ENCODE measurements at regions not wholly inside any gene's neighbourhood (a gene's known extent, or its start where the extent isn't known, plus 50 kb on each side); places are given as distances from the start of the nearest gene placed in this dataset.

DNA sequence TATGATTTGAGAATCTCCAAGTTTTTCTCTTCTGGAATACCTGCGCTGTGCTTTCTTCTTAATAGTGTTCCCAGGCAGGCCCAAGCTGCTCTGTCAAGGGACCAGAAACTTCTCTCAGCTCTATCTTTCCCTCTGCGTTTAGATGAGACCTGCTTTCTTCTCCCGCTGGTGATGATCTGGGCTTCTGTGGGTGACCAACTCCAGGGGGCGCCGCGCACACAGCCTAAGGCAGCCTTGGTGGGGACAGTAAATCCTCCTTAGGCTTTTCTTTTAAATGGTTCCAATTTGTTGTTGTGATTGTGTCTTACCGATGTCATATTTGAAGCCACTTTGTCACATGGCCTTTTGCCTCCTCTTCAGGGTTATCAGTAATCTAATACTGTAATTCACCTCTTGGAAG is 439.4 kb upstream of the KLF12 start:
- WGBS, 2 donors (ENCODE audit: low coverage in 1 of 2), result 82 to 92% methylated on average over 2 to 7 of the region's 7 CpGs
- peaks cover 15% of the 10 kb centered on the region for H3K27me3 ChIP-seq
- in situ Hi-C loops (cut with MboI; ENCODE audit: low pct_ligation_motif_present in 1 of 4, low pct_unique_long_range_greater_than_20kb in 1 of 4, low sequenced_read_pairs in 3 of 4), result no loop called here
- intact Hi-C loops (cut with DNase I; ENCODE audit: low total_unique reads), result loop anchor here (5.0 kb wide), 1 partner anchor 834 kb away; no protein-coding TSS in a partner anchor
- no peak for DNase-seq
- no peaks in the 10 kb centered on the region for H3K36me3 ChIP-seq
- H3K9me3 ChIP-seq, result no peaks in the 10 kb centered on the region
- no peak for TF ChIP-seq EP300 (IDR thresholded peaks at IDR 0.05; ENCODE audit: low read depth)
- no peak for TF ChIP-seq POLR2A (IDR thresholded peaks at IDR 0.05)
- TF ChIP-seq POLR2AphosphoS5 (IDR thresholded peaks at IDR 0.05), result no peak
- no peak for TF ChIP-seq CTCF (IDR thresholded peaks at IDR 0.05)
- peaks cover 0 to 10% (median 5%) of the 10 kb centered on the region in 4 donors for H3K4me1 ChIP-seq
- H3K4me3 ChIP-seq, result no peak overlapping the region
- no peak overlapping the region for H3K27ac ChIP-seq

DNA sequence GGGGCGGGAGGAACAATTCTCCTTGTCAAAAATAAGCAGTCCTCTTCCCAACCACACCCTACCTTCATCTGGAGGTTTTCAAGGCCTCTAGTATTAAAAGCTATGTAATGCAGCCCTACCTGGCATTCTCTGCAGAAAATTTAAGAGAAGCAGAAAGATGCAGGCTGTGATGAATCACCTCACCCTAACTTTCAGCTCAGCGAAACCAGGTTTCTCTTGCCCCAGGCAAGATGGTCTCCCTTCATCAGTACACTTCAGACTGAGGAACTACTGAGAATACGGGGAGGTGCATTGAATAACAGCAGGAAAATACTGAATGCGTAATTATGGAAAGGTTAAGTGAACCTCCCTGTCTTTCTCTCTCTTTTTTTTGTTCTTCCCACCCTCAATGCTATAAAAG is 437.6 kb upstream of the KLF12 start:
- intact Hi-C loops (cut with DNase I; ENCODE audit: low total_unique reads), result loop anchor here (5.0 kb wide), 1 partner anchor 835 kb away; no protein-coding TSS in a partner anchor
- in situ Hi-C loops (cut with MboI; ENCODE audit: low pct_ligation_motif_present in 1 of 4, low pct_unique_long_range_greater_than_20kb in 1 of 4, low sequenced_read_pairs in 3 of 4), result no loop called here
- TF ChIP-seq POLR2A (IDR thresholded peaks at IDR 0.05), result no peak
- no peak for TF ChIP-seq POLR2AphosphoS5 (IDR thresholded peaks at IDR 0.05)
- TF ChIP-seq CTCF (IDR thresholded peaks at IDR 0.05), result no peak
- TF ChIP-seq EP300 (IDR thresholded peaks at IDR 0.05; ENCODE audit: low read depth), result no peak
- Histone ChIP-seq H3K4me1 (peaks cover 0 to 10% (median 5%) of the 10 kb centered on the region in 4 donors), H3K27me3 (peaks cover 15% of the 10 kb centered on the region), H3K4me3 (no peak overlapping the region), H3K9me3 (no peaks in the 10 kb centered on the region), H3K27ac (no peak overlapping the region), H3K36me3 (no peaks in the 10 kb centered on the region)
- 82 to 87% methylated on average over 4 of the region's 4 CpGs for WGBS, 2 donors (ENCODE audit: low coverage in 1 of 2)
- DNase-seq, result no peak

DNA sequence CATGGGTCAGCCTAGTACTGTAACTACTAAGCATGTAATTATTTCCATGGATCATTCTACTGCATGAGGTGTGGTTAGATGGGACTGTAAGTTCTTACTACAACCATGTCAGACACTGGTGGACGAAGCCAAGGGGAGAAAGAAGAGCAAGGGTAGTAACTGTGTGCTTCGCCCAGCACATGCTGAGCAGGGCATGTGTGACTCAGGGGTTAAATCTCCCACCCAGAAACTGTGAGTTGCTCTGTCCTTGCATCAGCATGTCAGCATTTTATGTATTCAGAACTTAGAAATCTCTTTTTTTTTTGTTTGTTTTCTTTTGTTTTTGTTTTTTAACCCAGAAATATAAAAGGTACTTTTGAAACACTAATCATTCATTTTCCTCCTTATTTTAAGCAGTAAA is 436.6 kb upstream of the KLF12 start:
- no peak for DNase-seq
- intact Hi-C loops (cut with DNase I; ENCODE audit: low total_unique reads) (loop anchor here (5.0 kb wide), 1 partner anchor 836 kb away; no protein-coding TSS in a partner anchor), in situ Hi-C loops (cut with MboI; ENCODE audit: low pct_ligation_motif_present in 1 of 4, low pct_unique_long_range_greater_than_20kb in 1 of 4, low sequenced_read_pairs in 3 of 4) (no loop called here)
- Histone ChIP-seq H3K27ac (no peak overlapping the region), H3K4me1 (peaks cover 0 to 8% (median 5%) of the 10 kb centered on the region in 4 donors), H3K36me3 (no peaks in the 10 kb centered on the region), H3K9me3 (no peaks in the 10 kb centered on the region), H3K27me3 (peaks cover 11% of the 10 kb centered on the region), H3K4me3 (no peak overlapping the region)
- WGBS, 2 donors (ENCODE audit: low coverage in 1 of 2), result 81% methylated on average over 2 of the region's 2 CpGs; no CpG with 5 or more reads in 1 of the 2 donors
- no peak for TF ChIP-seq POLR2A (IDR thresholded peaks at IDR 0.05)
- no peak for TF ChIP-seq EP300 (IDR thresholded peaks at IDR 0.05; ENCODE audit: low read depth)
- no peak for TF ChIP-seq CTCF (IDR thresholded peaks at IDR 0.05)

- intact Hi-C loops (cut with DNase I; ENCODE audit: low total_unique reads), result loop anchor here (5.0 kb wide), 1 partner anchor 837 kb away; no protein-coding TSS in a partner anchor
- H3K36me3 ChIP-seq, result no peaks in the 10 kb centered on the region
- no peaks in the 10 kb centered on the region for H3K9me3 ChIP-seq
- peaks cover 0 to under 1% (median 0%) of the 10 kb centered on the region in 4 donors for H3K4me1 ChIP-seq
- in situ Hi-C loops (cut with MboI; ENCODE audit: low pct_ligation_motif_present in 1 of 4, low pct_unique_long_range_greater_than_20kb in 1 of 4, low sequenced_read_pairs in 3 of 4), result no loop called here
- no peak for TF ChIP-seq EP300 (IDR thresholded peaks at IDR 0.05; ENCODE audit: low read depth)
- no peak for TF ChIP-seq POLR2AphosphoS5 (IDR thresholded peaks at IDR 0.05)
- no peak for TF ChIP-seq POLR2A (IDR thresholded peaks at IDR 0.05)
- no peak for TF ChIP-seq CTCF (IDR thresholded peaks at IDR 0.05)
- H3K4me3 ChIP-seq, result no peak overlapping the region
- no peak for DNase-seq
- WGBS, 2 donors (ENCODE audit: low coverage in 1 of 2), result 70 to 90% methylated on average over 1 of the region's 1 CpG
- H3K27ac ChIP-seq, result no peak overlapping the region
- H3K27me3 ChIP-seq, result peaks cover 4% of the 10 kb centered on the region
Measured at GRCh38 chr13:74570046-74570445, 435.8 kb upstream of the KLF12 start.
